T-helper 9 cell (primary cell): ENCODE measurements at regions not wholly inside any gene's neighbourhood (a gene's known extent, or its start where the extent isn't known, plus 50 kb on each side); places are given as distances from the start of the nearest gene placed in this dataset.

Source experiments
- DNase-seq: peaks from one replicate; pipeline ENCODE4 v3.0.0-alpha.2; 2020

- DNase-seq: no peak
These were observed 93.6 kb downstream of the MRPL36 start for GRCh38 chr5:1706021-1706420.

GRCh38 chr5:1704676-1705075 lies 95.0 kb downstream of the MRPL36 start:
- no peak for DNase-seq

GRCh38 chr5:1704266-1704665 lies 95.4 kb downstream of the MRPL36 start:
- no peak for DNase-seq

GRCh38 chr5:1703352-1704050 lies 96.1 kb downstream of the MRPL36 start:
- no peak for DNase-seq

GRCh38 chr5:1702318-1702717 lies 97.3 kb downstream of the MRPL36 start:
- DNase-seq: no peak

- DNase-seq: no peak
These were observed 97.8 kb downstream of the MRPL36 start for GRCh38 chr5:1701884-1702283.

GRCh38 chr5:1701216-1701864 lies 98.3 kb downstream of the MRPL36 start:
- DNase-seq: no peak

- no peak for DNase-seq
These were observed 100.2 kb downstream of the MRPL36 start for GRCh38 chr5:1699394-1699793.

- DNase-seq: no peak
These were observed 100.9 kb downstream of the MRPL36 start for GRCh38 chr5:1698589-1699316.

- no peak for DNase-seq
These were observed 107.3 kb downstream of the MRPL36 start for GRCh38 chr5:1692381-1692780.

GRCh38 chr5:1687301-1687970 lies 112.2 kb downstream of the MRPL36 start:
- no peak for DNase-seq

GRCh38 chr5:1686016-1686802 lies 113.4 kb downstream of the MRPL36 start:
- DNase-seq: no peak

- no peak for DNase-seq
These were observed 114.6 kb downstream of the MRPL36 start for GRCh38 chr5:1685066-1685465.

GRCh38 chr5:1681955-1682354 lies 117.7 kb downstream of the MRPL36 start:
- DNase-seq: no peak

- no peak for DNase-seq
These were observed 126.5 kb downstream of the MRPL36 start for GRCh38 chr5:1673042-1673677.

- no peak for DNase-seq
These were observed 127.2 kb downstream of the MRPL36 start for GRCh38 chr5:1672396-1672795.

GRCh38 chr5:1671351-1671750 lies 128.3 kb downstream of the MRPL36 start:
- DNase-seq: no peak

GRCh38 chr5:1670351-1670750 lies 129.3 kb downstream of the MRPL36 start:
- no peak for DNase-seq

- DNase-seq: no peak
These were observed 130.1 kb downstream of the MRPL36 start for GRCh38 chr5:1669276-1670155.

GRCh38 chr5:1668141-1668721 lies 131.4 kb downstream of the MRPL36 start:
- DNase-seq: no peak
